WTC11 (cell line): ENCODE measurements at regions not wholly inside any gene's neighbourhood (a gene's known extent, or its start where the extent isn't known, plus 50 kb on each side); places are given as distances from the start of the nearest gene placed in this dataset.

Experiments used
- CBFB ChIP-seq: sonication (generic); formaldehyde crosslinking; IDR thresholded peaks from 2 replicates; pipeline ENCODE4 v1.8.1; 2022; ENCODE audit warnings: mild to moderate bottlenecking, low read depth, missing genetic modification reagents
- CREB1 ChIP-seq: sonication (generic); formaldehyde crosslinking; IDR thresholded peaks from 2 replicates; pipeline ENCODE4 v1.8.0; 2023; ENCODE audit warnings: mild to moderate bottlenecking, missing genetic modification reagents
- FOXJ3 ChIP-seq: sonication (generic); formaldehyde crosslinking; IDR thresholded peaks from 2 replicates; pipeline ENCODE4 v1.9.0; 2021; ENCODE audit warnings: missing genetic modification reagents, mild to moderate bottlenecking, borderline replicate concordance
- FOXK1 ChIP-seq: sonication (generic); formaldehyde crosslinking; IDR thresholded peaks from 2 replicates; pipeline ENCODE4 v1.8.0; 2022; ENCODE audit warnings: mild to moderate bottlenecking, moderate library complexity, missing genetic modification reagents
- IRF2 ChIP-seq: sonication (generic); formaldehyde crosslinking; IDR thresholded peaks from 2 replicates; pipeline ENCODE4 v1.8.0; 2022; ENCODE audit warnings: low read depth, missing genetic modification reagents, borderline replicate concordance
- NFYB ChIP-seq: sonication (generic); formaldehyde crosslinking; conservative IDR thresholded peaks from 2 replicates; pipeline ENCODE4 v1.8.0; 2022; ENCODE audit warnings: low read depth, missing genetic modification reagents
- ZNF423 ChIP-seq: fragments of 250-450 bp; sonication (Bioruptor Pico); IDR thresholded peaks from 2 replicates; pipeline ENCODE4 v2.1.2; 2022; ENCODE audit warnings: mild to moderate bottlenecking, moderate library complexity
- TF ChIP-seq, protein P1 (sequence below): fragments of 200-600 bp; IDR thresholded peaks from 2 replicates; pipeline ENCODE4 v1.8.0; 2022; ENCODE audit warnings: antibody characterized with exemption
- TF ChIP-seq, protein P2 (sequence below): sonication (generic); formaldehyde crosslinking; IDR thresholded peaks from 2 replicates; pipeline ENCODE4 v1.8.1; 2022; ENCODE audit warnings: low read depth, missing genetic modification reagents, borderline replicate concordance
- TF ChIP-seq, protein P3 (sequence below): sonication (generic); formaldehyde crosslinking; IDR thresholded peaks from 2 replicates; pipeline ENCODE4 v1.8.0; 2022; ENCODE audit warnings: mild to moderate bottlenecking, missing genetic modification reagents
- TF ChIP-seq, protein P4 (sequence below): fragments of 250-450 bp; sonication (Bioruptor Pico); IDR thresholded peaks from 2 replicates; pipeline ENCODE4 v2.1.2; 2022; ENCODE audit warnings: mild to moderate bottlenecking, moderate library complexity
- TF ChIP-seq, protein P5 (sequence below): sonication (generic); formaldehyde crosslinking; conservative IDR thresholded peaks from 2 replicates; pipeline ENCODE4 v1.8.1; 2022; ENCODE audit warnings: mild to moderate bottlenecking, missing genetic modification reagents
- TF ChIP-seq, protein P6 (sequence below): sonication (generic); formaldehyde crosslinking; IDR thresholded peaks from 2 replicates; pipeline ENCODE4 v1.8.0; 2022; ENCODE audit warnings: mild to moderate bottlenecking, missing genetic modification reagents

DNA sequence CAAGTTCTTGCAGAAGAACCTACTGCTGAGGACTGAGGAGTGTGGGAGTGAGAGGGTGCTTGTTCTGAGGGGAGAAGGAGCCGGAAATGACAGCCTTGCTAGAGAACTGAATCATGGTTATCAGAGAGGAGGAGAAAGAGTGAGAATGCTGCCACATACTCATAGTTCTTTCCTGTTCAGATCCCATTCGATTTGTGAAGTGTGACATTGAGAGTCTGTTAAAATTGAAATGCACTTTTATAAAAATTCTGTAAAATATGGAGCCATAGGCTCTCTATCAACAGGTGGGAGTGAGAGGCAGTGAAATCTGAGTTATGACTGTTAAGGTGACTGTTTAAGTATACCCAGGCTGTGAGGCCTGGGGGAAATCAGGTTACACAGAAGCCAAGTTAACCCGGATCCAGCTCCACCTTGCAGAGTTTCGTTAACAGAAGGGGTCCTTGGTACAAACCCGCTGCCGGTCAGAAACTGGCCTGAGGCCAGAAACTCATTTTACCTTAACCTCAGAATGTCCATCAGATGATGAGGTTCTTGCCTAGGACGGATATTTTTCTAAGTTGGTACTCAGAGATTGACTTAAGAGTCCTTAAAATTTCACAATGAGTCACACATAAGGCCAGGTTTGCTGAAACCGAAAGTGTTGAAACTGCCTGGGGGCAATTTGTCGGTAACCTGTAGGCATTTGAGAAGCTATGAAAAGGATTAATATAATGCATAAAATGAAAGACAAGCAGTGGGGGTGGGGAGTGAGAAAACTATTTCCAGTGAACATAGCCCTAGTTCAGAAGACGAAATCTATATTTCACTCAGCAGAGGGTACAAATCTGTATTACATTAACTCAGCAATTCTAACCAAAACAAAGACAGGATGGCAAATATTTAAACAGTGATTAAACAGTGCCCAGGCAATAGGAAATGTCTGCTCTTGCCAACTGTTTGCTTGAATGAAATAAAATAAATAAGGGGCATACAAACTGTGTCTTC is 350.5 kb downstream of the KCNRG start:
- TF ChIP-seq, protein P1, sequence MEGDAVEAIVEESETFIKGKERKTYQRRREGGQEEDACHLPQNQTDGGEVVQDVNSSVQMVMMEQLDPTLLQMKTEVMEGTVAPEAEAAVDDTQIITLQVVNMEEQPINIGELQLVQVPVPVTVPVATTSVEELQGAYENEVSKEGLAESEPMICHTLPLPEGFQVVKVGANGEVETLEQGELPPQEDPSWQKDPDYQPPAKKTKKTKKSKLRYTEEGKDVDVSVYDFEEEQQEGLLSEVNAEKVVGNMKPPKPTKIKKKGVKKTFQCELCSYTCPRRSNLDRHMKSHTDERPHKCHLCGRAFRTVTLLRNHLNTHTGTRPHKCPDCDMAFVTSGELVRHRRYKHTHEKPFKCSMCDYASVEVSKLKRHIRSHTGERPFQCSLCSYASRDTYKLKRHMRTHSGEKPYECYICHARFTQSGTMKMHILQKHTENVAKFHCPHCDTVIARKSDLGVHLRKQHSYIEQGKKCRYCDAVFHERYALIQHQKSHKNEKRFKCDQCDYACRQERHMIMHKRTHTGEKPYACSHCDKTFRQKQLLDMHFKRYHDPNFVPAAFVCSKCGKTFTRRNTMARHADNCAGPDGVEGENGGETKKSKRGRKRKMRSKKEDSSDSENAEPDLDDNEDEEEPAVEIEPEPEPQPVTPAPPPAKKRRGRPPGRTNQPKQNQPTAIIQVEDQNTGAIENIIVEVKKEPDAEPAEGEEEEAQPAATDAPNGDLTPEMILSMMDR = no peak
- TF ChIP-seq ZNF423 (CRISPR knock-in tag) (no peak), CBFB (no peak), IRF2 (CRISPR knock-in tag) (no peak), CREB1 (CRISPR knock-in tag) (no peak), FOXK1 (CRISPR knock-in tag) (no peak), FOXJ3 (CRISPR knock-in tag) (no peak), NFYB (CRISPR knock-in tag) (no peak)
- TF ChIP-seq, protein P2, sequence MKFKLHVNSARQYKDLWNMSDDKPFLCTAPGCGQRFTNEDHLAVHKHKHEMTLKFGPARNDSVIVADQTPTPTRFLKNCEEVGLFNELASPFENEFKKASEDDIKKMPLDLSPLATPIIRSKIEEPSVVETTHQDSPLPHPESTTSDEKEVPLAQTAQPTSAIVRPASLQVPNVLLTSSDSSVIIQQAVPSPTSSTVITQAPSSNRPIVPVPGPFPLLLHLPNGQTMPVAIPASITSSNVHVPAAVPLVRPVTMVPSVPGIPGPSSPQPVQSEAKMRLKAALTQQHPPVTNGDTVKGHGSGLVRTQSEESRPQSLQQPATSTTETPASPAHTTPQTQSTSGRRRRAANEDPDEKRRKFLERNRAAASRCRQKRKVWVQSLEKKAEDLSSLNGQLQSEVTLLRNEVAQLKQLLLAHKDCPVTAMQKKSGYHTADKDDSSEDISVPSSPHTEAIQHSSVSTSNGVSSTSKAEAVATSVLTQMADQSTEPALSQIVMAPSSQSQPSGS (CRISPR knock-in tag) = no peak
- TF ChIP-seq, protein P3, sequence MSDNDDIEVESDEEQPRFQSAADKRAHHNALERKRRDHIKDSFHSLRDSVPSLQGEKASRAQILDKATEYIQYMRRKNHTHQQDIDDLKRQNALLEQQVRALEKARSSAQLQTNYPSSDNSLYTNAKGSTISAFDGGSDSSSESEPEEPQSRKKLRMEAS (CRISPR knock-in tag) = no peak
- TF ChIP-seq, protein P4, sequence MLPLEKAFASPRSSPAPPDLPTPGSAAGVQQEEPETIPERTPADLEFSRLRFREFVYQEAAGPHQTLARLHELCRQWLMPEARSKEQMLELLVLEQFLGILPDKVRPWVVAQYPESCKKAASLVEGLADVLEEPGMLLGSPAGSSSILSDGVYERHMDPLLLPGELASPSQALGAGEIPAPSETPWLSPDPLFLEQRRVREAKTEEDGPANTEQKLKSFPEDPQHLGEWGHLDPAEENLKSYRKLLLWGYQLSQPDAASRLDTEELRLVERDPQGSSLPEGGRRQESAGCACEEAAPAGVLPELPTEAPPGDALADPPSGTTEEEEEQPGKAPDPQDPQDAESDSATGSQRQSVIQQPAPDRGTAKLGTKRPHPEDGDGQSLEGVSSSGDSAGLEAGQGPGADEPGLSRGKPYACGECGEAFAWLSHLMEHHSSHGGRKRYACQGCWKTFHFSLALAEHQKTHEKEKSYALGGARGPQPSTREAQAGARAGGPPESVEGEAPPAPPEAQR (CRISPR knock-in tag) = no peak
- TF ChIP-seq, protein P5, sequence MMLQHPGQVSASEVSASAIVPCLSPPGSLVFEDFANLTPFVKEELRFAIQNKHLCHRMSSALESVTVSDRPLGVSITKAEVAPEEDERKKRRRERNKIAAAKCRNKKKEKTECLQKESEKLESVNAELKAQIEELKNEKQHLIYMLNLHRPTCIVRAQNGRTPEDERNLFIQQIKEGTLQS (CRISPR knock-in tag) = no peak
- TF ChIP-seq, protein P6, sequence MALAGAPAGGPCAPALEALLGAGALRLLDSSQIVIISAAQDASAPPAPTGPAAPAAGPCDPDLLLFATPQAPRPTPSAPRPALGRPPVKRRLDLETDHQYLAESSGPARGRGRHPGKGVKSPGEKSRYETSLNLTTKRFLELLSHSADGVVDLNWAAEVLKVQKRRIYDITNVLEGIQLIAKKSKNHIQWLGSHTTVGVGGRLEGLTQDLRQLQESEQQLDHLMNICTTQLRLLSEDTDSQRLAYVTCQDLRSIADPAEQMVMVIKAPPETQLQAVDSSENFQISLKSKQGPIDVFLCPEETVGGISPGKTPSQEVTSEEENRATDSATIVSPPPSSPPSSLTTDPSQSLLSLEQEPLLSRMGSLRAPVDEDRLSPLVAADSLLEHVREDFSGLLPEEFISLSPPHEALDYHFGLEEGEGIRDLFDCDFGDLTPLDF = no peak
